ENCODE measurements at regions not wholly inside any gene's neighbourhood (a gene's known extent, or its start where the extent isn't known, plus 50 kb on each side); places are given as distances from the start of the nearest gene placed in this dataset.

GRCh38 chr13:111490611-111491010, 170.2 kb downstream of the TEX29 start:
- no peak for TF ChIP-seq CTCF (IDR thresholded peaks at IDR 0.05; ENCODE audit: insufficient read depth, low read depth, low read length)
- H3K36me3 ChIP-seq (ENCODE audit: control insufficient read depth, insufficient read depth, low read length), result no peaks in the 10 kb centered on the region
- H3K4me3 ChIP-seq (ENCODE audit: low read depth, low read length), result no peak overlapping the region
- no peak for DNase-seq (ENCODE audit: low read depth)
- ChIA-PET POLR2A (no interaction called here), CTCF (no interaction called here)
- no peaks in the 10 kb centered on the region for H3K27me3 ChIP-seq (ENCODE audit: control insufficient read depth, insufficient read depth, low read length)

GRCh38 chr13:111491021-111491420, 170.6 kb downstream of the TEX29 start:
- ChIA-PET CTCF (interaction anchor here (1.0 kb wide), 1 partner anchor 17 kb away, joined by 4 read pairs; no protein-coding TSS in a partner anchor), POLR2A (no interaction called here)
- Histone ChIP-seq H3K27me3 (ENCODE audit: control insufficient read depth, insufficient read depth, low read length) (no peaks in the 10 kb centered on the region), H3K4me3 (ENCODE audit: low read depth, low read length) (no peak overlapping the region), H3K36me3 (ENCODE audit: control insufficient read depth, insufficient read depth, low read length) (no peaks in the 10 kb centered on the region)
- no peak for DNase-seq (ENCODE audit: low read depth)
- no peak for TF ChIP-seq CTCF (IDR thresholded peaks at IDR 0.05; ENCODE audit: insufficient read depth, low read depth, low read length)

DNA sequence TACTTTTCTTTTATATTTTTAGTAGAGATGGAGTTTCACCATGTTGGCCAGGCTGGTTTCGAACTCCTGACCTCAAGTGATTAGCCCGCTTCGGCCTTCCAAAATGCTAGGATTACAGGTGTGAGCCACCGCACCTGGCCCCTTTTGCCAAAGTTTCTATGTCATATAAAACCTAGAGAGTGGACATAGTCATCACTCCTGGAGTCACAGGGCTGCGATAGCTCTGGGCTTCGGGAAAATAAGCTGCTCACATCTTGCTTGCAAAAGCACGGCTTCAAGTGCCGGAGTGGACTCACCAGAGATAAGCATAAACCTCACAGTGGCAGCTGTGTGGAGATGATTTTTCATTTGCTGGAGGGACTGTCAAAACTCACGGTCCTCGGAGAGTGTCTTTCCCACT, 171.2 kb downstream of the TEX29 start:
- Histone ChIP-seq H3K4me3 (ENCODE audit: low read depth, low read length) (no peak overlapping the region), H3K27me3 (ENCODE audit: control insufficient read depth, insufficient read depth, low read length) (no peaks in the 10 kb centered on the region), H3K36me3 (ENCODE audit: control insufficient read depth, insufficient read depth, low read length) (no peaks in the 10 kb centered on the region)
- CTCF ChIA-PET, result interaction anchor here (1.0 kb wide), 1 partner anchor 17 kb away, joined by 4 read pairs; no protein-coding TSS in a partner anchor
- no peak for TF ChIP-seq CTCF (IDR thresholded peaks at IDR 0.05; ENCODE audit: insufficient read depth, low read depth, low read length)
- POLR2A ChIA-PET, result no interaction called here
- no peak for DNase-seq (ENCODE audit: low read depth)

GRCh38 chr13:111492341-111492950, 172.0 kb downstream of the TEX29 start:
- TF ChIP-seq CTCF (IDR thresholded peaks at IDR 0.05; ENCODE audit: insufficient read depth, low read depth, low read length), result no peak
- Histone ChIP-seq H3K36me3 (ENCODE audit: control insufficient read depth, insufficient read depth, low read length) (no peaks in the 10 kb centered on the region), H3K4me3 (ENCODE audit: low read depth, low read length) (no peak overlapping the region), H3K27me3 (ENCODE audit: control insufficient read depth, insufficient read depth, low read length) (no peaks in the 10 kb centered on the region)
- ChIA-PET CTCF (interaction anchor here (1.0 kb wide), 1 partner anchor 18 kb away, joined by 4 read pairs; no protein-coding TSS in a partner anchor), POLR2A (no interaction called here)
- DNase-seq (ENCODE audit: low read depth), result no peak

GRCh38 chr13:111492958-111493357, 172.5 kb downstream of the TEX29 start:
- H3K4me3 ChIP-seq (ENCODE audit: low read depth, low read length), result no peak overlapping the region
- ChIA-PET POLR2A (no interaction called here), CTCF (no interaction called here)
- no peak for DNase-seq (ENCODE audit: low read depth)
- H3K36me3 ChIP-seq (ENCODE audit: control insufficient read depth, insufficient read depth, low read length), result no peaks in the 10 kb centered on the region
- H3K27me3 ChIP-seq (ENCODE audit: control insufficient read depth, insufficient read depth, low read length), result no peaks in the 10 kb centered on the region
- no peak for TF ChIP-seq CTCF (IDR thresholded peaks at IDR 0.05; ENCODE audit: insufficient read depth, low read depth, low read length)
